GM12878 (cell line): ENCODE measurements at regions not wholly inside any gene's neighbourhood (a gene's known extent, or its start where the extent isn't known, plus 50 kb on each side); places are given as distances from the start of the nearest gene placed in this dataset.

ENCODE experiments used
- ATAC-seq: fragments of 200-7000 bp; cut with Tn5 transposase; 3 replicates; pipeline ENCODE4 v1.9.1; 2020; ENCODE audit warnings: mild to moderate bottlenecking, moderate library complexity
- BruUV-seq: library from RNA; stranded (reverse); fragments of 400-500 nt; replicated peaks from 2 replicates; lab custom pipeline; 2021; lab: Mats Ljungman, UMichigan
- CTCF ChIA-PET: fragments of 300-600 bp; sonication (Branson Sonifier 250); formaldehyde crosslinking; extraction: SDS; loops from one replicate; lab custom pipeline; 2021; ENCODE audit warnings: inconsistent platforms; lab: Yijun Ruan, JAX
- POLR2A ChIA-PET: fragments of 350-600 bp; formaldehyde crosslinking; extraction: SDS; loops from one replicate; lab custom pipeline; 2021; ENCODE audit warnings: inconsistent platforms; lab: Charles Lee
- RAD21 ChIA-PET: fragments of 300-600 bp; sonication (Branson Sonifier 250); formaldehyde crosslinking; loops from one replicate; lab custom pipeline; 2023; ENCODE audit warnings: antibody characterized with exemption; ENCODE audit not compliant: unreplicated experiment; lab: Charles Lee
- SMC1A ChIA-PET: fragments of 300-600 bp; sonication (Branson Sonifier 250); formaldehyde crosslinking; loops from one replicate; lab custom pipeline; 2023; ENCODE audit not compliant: unreplicated experiment, uncharacterized antibody; lab: Charles Lee
- DNase-seq: peaks from one replicate; pipeline ENCODE4 v3.0.0-alpha.2; 2011; ENCODE audit warnings: low read depth, low spot score
- FAIRE-seq: peaks from 3 replicates; lab custom pipeline; 2011; peaks lifted over from hg19 to GRCh38; lab: Jason Lieb, UNC
- H2AFZ ChIP-seq: 2 replicates; pipeline ENCODE4 v1.6.0; 2011; ENCODE audit warnings: low read depth, low read length, control low read depth; ENCODE audit not compliant: control insufficient read depth
- H3K27ac ChIP-seq: 2 replicates; pipeline ENCODE4 v1.5.1; 2011; ENCODE audit warnings: control low read depth; ENCODE audit not compliant: control insufficient read depth, insufficient read depth
- H3K27me3 ChIP-seq, 2 experiments: replicated peaks in 1 of 2; 2 replicates each; pipeline versions ENCODE4 v1.6.0 to v1.6.1; 2011; ENCODE audit warnings: low read length in 1 of 2; ENCODE audit not compliant: control insufficient read depth in 2 of 2, insufficient read depth in 2 of 2
- H3K36me3 ChIP-seq, 2 experiments: 2 replicates each; pipeline ENCODE4 v1.5.1; 2011; ENCODE audit warnings: low read length in 1 of 2; ENCODE audit not compliant: control insufficient read depth in 2 of 2, insufficient read depth in 2 of 2
- H3K4me1 ChIP-seq: 2 replicates; pipeline ENCODE4 v1.6.1; 2011; ENCODE audit warnings: mild to moderate bottlenecking, low read length, moderate library complexity, mixed read lengths; ENCODE audit not compliant: control insufficient read depth, insufficient read depth
- H3K4me2 ChIP-seq: 2 replicates; pipeline ENCODE4 v1.6.0; 2011; ENCODE audit warnings: control low read depth; ENCODE audit not compliant: control insufficient read depth, insufficient read depth
- H3K4me3 ChIP-seq: fragments of 200-600 bp; sonication (generic); 2 replicates; pipeline ENCODE4 v1.5.1; 2016
- H3K79me2 ChIP-seq: 2 replicates; pipeline ENCODE4 v1.6.0; 2011; ENCODE audit warnings: low read length; ENCODE audit not compliant: control insufficient read depth, insufficient read depth
- H3K9ac ChIP-seq: 2 replicates; pipeline ENCODE4 v1.8.0; 2011; ENCODE audit warnings: low read length, control low read depth, mixed read lengths; ENCODE audit not compliant: control insufficient read depth, insufficient read depth
- H3K9me3 ChIP-seq: replicated peaks from 3 replicates; pipeline ENCODE4 v1.5.1; 2011; ENCODE audit warnings: mild to moderate bottlenecking, low read length; ENCODE audit not compliant: control insufficient read depth, insufficient read depth
- H4K20me1 ChIP-seq: 2 replicates; pipeline ENCODE4 v1.6.0; 2011; ENCODE audit not compliant: control insufficient read depth, insufficient read depth
- BMI1 ChIP-seq: fragments of 450-650 bp; IDR thresholded peaks from 2 replicates; pipeline ENCODE4 v1.6.1; 2016; ENCODE audit warnings: mild to moderate bottlenecking, moderate library complexity, borderline replicate concordance
- HDGF ChIP-seq: fragments of 450-650 bp; IDR thresholded peaks from 2 replicates; pipeline ENCODE4 v1.6.1; 2016; ENCODE audit warnings: antibody characterized with exemption
- MEF2B ChIP-seq: fragments of 450-650 bp; IDR thresholded peaks from 2 replicates; pipeline ENCODE4 v1.6.1; 2018; ENCODE audit warnings: mild to moderate bottlenecking, moderate library complexity; ENCODE audit not compliant: partially characterized antibody, poor library complexity, severe bottlenecking
- MYB ChIP-seq: fragments of 150-350 bp; IDR thresholded peaks from 2 replicates; pipeline ENCODE4 v1.6.1; 2014; ENCODE audit warnings: mild to moderate bottlenecking, low read depth, low read length, borderline replicate concordance
- MYC ChIP-seq: IDR thresholded peaks from 2 replicates; pipeline ENCODE4 v1.6.1; 2011; ENCODE audit warnings: mild to moderate bottlenecking, low read length, moderate library complexity, inconsistent platforms; ENCODE audit not compliant: insufficient read depth, insufficient replicate concordance, insufficient read length, severe bottlenecking
- NFYB ChIP-seq: IDR thresholded peaks from 2 replicates; pipeline ENCODE4 v1.6.1; 2011; ENCODE audit warnings: low read depth, mild to moderate bottlenecking, low read length, improper control_type of control experiment, moderate library complexity; ENCODE audit not compliant: insufficient read depth
- NRF1 ChIP-seq: conservative IDR thresholded peaks from 2 replicates; pipeline ENCODE4 v1.6.1; 2011; ENCODE audit warnings: mild to moderate bottlenecking, low read depth, low read length, improper control_type of control experiment
- SMAD1 ChIP-seq: fragments of 450-650 bp; IDR thresholded peaks from 2 replicates; pipeline ENCODE4 v1.6.1; 2018; ENCODE audit warnings: mild to moderate bottlenecking, low read depth; ENCODE audit not compliant: partially characterized antibody
- SREBF1 ChIP-seq: IDR thresholded peaks from 2 replicates; pipeline ENCODE4 v1.6.1; 2012; ENCODE audit warnings: mild to moderate bottlenecking, low read length
- STAT1 ChIP-seq: fragments of 450-650 bp; conservative IDR thresholded peaks from 2 replicates; pipeline ENCODE4 v1.6.1; 2014; ENCODE audit warnings: antibody characterized with exemption, mild to moderate bottlenecking
- TAF1 ChIP-seq: IDR thresholded peaks from 2 replicates; pipeline ENCODE4 v1.6.1; 2011; ENCODE audit warnings: mild to moderate bottlenecking, low read depth, low read length, borderline replicate concordance
- TCF12 ChIP-seq: IDR thresholded peaks from 2 replicates; pipeline ENCODE4 v1.6.1; 2011; ENCODE audit warnings: low read depth, mild to moderate bottlenecking, low read length
- ZSCAN29 ChIP-seq: fragments of 450-650 bp; IDR thresholded peaks from 2 replicates; pipeline ENCODE4 v1.6.1; 2017; ENCODE audit warnings: mild to moderate bottlenecking, moderate library complexity
- WGBS: methylation state at CpG from one replicate; pipeline ENCODE4 v1.1.6; 2016; ENCODE audit warnings: low lambda C conversion rate; ENCODE audit not compliant: insufficient replicate concordance, insufficient coverage; ENCODE audit errors: missing lambda C conversion rate; 5-methylcytosine and 5-hydroxymethylcytosine counted together
- in situ Hi-C: fragments of 300-500 bp; cut with MboI; formaldehyde crosslinking; loops from 9 replicates; pipeline ENCODE4 v1.14.3; 2018; ENCODE audit warnings: mixed read lengths
- intact Hi-C: fragments of 100-400 bp; cut with micrococcal nuclease; formaldehyde crosslinking; loops from one replicate; pipeline ENCODE4 v1.14.2; 2022; ENCODE audit not compliant: unreplicated experiment
- TF ChIP-seq, protein P1 (sequence below): IDR thresholded peaks from 2 replicates; pipeline ENCODE4 v1.6.1; 2011; ENCODE audit warnings: low read depth, mild to moderate bottlenecking, low read length, moderate library complexity, borderline replicate concordance; ENCODE audit errors: extremely low read depth
- TF ChIP-seq, protein P2 (sequence below): fragments of 450-650 bp; IDR thresholded peaks from 2 replicates; pipeline ENCODE4 v1.6.1; 2018; ENCODE audit warnings: borderline replicate concordance, mild to moderate bottlenecking; ENCODE audit not compliant: partially characterized antibody
- TF ChIP-seq, protein P3 (sequence below): IDR thresholded peaks from 2 replicates; pipeline ENCODE4 v1.6.1; 2012; ENCODE audit warnings: low read depth, low read length, improper control_type of control experiment
- TF ChIP-seq, protein P4 (sequence below): IDR thresholded peaks from 2 replicates; pipeline ENCODE4 v1.6.1; 2012; ENCODE audit warnings: low read depth, low read length, improper control_type of control experiment

DNA sequence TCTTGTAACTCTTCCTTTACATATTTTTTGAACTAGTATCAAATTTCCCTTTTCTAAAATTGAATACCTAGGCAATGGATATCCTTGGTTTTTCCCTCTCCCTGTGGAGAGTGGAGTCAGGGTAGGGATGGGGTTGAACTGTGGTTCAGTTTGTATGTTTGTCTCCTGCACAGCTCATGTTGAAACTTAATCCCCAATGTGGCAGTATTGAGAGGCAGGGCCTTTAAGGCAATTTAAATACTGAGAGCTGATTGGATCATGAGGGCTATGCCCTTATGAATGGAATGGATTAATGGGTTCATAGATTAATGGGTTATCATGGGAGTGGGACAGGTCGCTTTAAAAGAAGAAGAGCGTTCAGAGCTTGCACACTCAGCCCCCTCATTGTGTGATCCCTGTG is 127.2 kb upstream of the RGS6 start:
- H3K9me3 ChIP-seq, result no peaks in the 10 kb centered on the region
- ATAC-seq (no peak), DNase-seq (no peak), FAIRE-seq (no peak)
- H4K20me1 ChIP-seq, result no peaks in the 10 kb centered on the region
- H3K4me1 ChIP-seq, result no peaks in the 10 kb centered on the region
- CTCF ChIA-PET, result interaction anchor here (2.1 kb wide), 1 partner anchor 51 kb away, joined by 6 read pairs; no protein-coding TSS in a partner anchor
- no peaks in the 10 kb centered on the region for H3K36me3 ChIP-seq
- SMC1A ChIA-PET, result interaction anchor here (0.7 kb wide), 1 partner anchor 61 kb away, joined by 3 read pairs; no protein-coding TSS in a partner anchor
- no peak overlapping the region for H3K9ac ChIP-seq
- intact Hi-C loops, result no loop called here
- H3K4me3 ChIP-seq, result no peak overlapping the region
- no peak overlapping the region for H3K27ac ChIP-seq
- in situ Hi-C loops, result no loop called here
- no peaks in the 10 kb centered on the region for H3K79me2 ChIP-seq
- WGBS, result 0% methylated on average over 2 of the region's 2 CpGs
- no peak overlapping the region for H2AFZ ChIP-seq
- H3K4me2 ChIP-seq, result no peak overlapping the region
- RAD21 ChIA-PET, result no interaction called here
- no TSS peak for BruUV-seq
- H3K27me3 ChIP-seq, result no peaks in the 10 kb centered on the region
- POLR2A ChIA-PET, result no interaction called here
- no peak for TF ChIP-seq HDGF
- TF ChIP-seq, protein P1, sequence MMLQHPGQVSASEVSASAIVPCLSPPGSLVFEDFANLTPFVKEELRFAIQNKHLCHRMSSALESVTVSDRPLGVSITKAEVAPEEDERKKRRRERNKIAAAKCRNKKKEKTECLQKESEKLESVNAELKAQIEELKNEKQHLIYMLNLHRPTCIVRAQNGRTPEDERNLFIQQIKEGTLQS, result no peak
- TF ChIP-seq ZSCAN29, result no peak
- no peak for TF ChIP-seq STAT1
- TF ChIP-seq, protein P2, sequence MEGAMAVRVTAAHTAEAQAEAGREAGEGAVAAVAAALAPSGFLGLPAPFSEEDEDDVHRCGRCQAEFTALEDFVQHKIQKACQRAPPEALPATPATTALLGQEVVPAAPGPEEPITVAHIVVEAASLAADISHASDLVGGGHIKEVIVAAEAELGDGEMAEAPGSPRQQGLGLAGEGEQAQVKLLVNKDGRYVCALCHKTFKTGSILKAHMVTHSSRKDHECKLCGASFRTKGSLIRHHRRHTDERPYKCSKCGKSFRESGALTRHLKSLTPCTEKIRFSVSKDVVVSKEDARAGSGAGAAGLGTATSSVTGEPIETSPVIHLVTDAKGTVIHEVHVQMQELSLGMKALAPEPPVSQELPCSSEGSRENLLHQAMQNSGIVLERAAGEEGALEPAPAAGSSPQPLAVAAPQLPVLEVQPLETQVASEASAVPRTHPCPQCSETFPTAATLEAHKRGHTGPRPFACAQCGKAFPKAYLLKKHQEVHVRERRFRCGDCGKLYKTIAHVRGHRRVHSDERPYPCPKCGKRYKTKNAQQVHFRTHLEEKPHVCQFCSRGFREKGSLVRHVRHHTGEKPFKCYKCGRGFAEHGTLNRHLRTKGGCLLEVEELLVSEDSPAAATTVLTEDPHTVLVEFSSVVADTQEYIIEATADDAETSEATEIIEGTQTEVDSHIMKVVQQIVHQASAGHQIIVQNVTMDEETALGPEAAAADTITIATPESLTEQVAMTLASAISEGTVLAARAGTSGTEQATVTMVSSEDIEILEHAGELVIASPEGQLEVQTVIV, result no peak
- TF ChIP-seq SREBF1, result no peak
- TF ChIP-seq, protein P3, sequence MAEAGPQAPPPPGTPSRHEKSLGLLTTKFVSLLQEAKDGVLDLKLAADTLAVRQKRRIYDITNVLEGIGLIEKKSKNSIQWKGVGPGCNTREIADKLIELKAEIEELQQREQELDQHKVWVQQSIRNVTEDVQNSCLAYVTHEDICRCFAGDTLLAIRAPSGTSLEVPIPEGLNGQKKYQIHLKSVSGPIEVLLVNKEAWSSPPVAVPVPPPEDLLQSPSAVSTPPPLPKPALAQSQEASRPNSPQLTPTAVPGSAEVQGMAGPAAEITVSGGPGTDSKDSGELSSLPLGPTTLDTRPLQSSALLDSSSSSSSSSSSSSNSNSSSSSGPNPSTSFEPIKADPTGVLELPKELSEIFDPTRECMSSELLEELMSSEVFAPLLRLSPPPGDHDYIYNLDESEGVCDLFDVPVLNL, result no peak
- TF ChIP-seq BMI1, result no peak
- no peak for TF ChIP-seq NFYB
- no peak for TF ChIP-seq TAF1
- no peak for TF ChIP-seq TCF12
- TF ChIP-seq NRF1, result no peak
- no peak for TF ChIP-seq MYB
- TF ChIP-seq SMAD1, result no peak
- no peak for TF ChIP-seq MEF2B
- no peak for TF ChIP-seq MYC
- TF ChIP-seq, protein P4, sequence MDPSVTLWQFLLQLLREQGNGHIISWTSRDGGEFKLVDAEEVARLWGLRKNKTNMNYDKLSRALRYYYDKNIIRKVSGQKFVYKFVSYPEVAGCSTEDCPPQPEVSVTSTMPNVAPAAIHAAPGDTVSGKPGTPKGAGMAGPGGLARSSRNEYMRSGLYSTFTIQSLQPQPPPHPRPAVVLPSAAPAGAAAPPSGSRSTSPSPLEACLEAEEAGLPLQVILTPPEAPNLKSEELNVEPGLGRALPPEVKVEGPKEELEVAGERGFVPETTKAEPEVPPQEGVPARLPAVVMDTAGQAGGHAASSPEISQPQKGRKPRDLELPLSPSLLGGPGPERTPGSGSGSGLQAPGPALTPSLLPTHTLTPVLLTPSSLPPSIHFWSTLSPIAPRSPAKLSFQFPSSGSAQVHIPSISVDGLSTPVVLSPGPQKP, result no peak
